GM19023 (cell line): ENCODE measurements at regions not wholly inside any gene's neighbourhood (a gene's known extent, or its start where the extent isn't known, plus 50 kb on each side); places are given as distances from the start of the nearest gene placed in this dataset.

Experiments used
- ATAC-seq: cut with Tn5 transposase; IDR thresholded peaks from one replicate; pipeline ENCODE4 v1.9.1; 2021; ENCODE audit warnings: mild to moderate bottlenecking, moderate library complexity; ENCODE audit not compliant: unreplicated experiment

- ATAC-seq, result no peak
Observed at GRCh38 chr7:46559194-46559832, 638.2 kb upstream of the IGFBP3 start.

- no peak for ATAC-seq
Observed at GRCh38 chr7:46558482-46559193, 637.6 kb upstream of the IGFBP3 start.

GRCh38 chr7:46557781-46558180, 636.7 kb upstream of the IGFBP3 start:
- ATAC-seq, result no peak

GRCh38 chr7:46557295-46557711, 636.2 kb upstream of the IGFBP3 start:
- ATAC-seq, result no peak

- ATAC-seq, result no peak
Observed at GRCh38 chr7:46554688-46555422, 633.8 kb upstream of the IGFBP3 start.

GRCh38 chr7:46551603-46552002, 630.5 kb upstream of the IGFBP3 start:
- ATAC-seq, result no peak

GRCh38 chr7:46550864-46551263, 629.8 kb upstream of the IGFBP3 start:
- ATAC-seq, result no peak

GRCh38 chr7:46549892-46550639, 629.0 kb upstream of the IGFBP3 start:
- ATAC-seq, result no peak

GRCh38 chr7:46549347-46549746, 628.3 kb upstream of the IGFBP3 start:
- ATAC-seq, result no peak

- no peak for ATAC-seq
Observed at GRCh38 chr7:46547044-46547443, 626.0 kb upstream of the IGFBP3 start.

- no peak for ATAC-seq
Observed at GRCh38 chr7:46545790-46546189, 624.7 kb upstream of the IGFBP3 start.

- ATAC-seq, result no peak
Observed at GRCh38 chr7:46544396-46545008, 623.4 kb upstream of the IGFBP3 start.

GRCh38 chr7:46542076-46542475, 621.0 kb upstream of the IGFBP3 start:
- no peak for ATAC-seq

- no peak for ATAC-seq
Observed at GRCh38 chr7:46539892-46540483, 618.9 kb upstream of the IGFBP3 start.

GRCh38 chr7:46537191-46537905, 616.3 kb upstream of the IGFBP3 start:
- no peak for ATAC-seq

GRCh38 chr7:46534664-46535588, 613.9 kb upstream of the IGFBP3 start:
- no peak for ATAC-seq

- ATAC-seq, result no peak
Observed at GRCh38 chr7:46533946-46534345, 612.9 kb upstream of the IGFBP3 start.

- no peak for ATAC-seq
Observed at GRCh38 chr7:46532571-46532970, 611.5 kb upstream of the IGFBP3 start.
